ENCODE measurements at regions not wholly inside any gene's neighbourhood (a gene's known extent, or its start where the extent isn't known, plus 50 kb on each side); places are given as distances from the start of the nearest gene placed in this dataset.

DNA sequence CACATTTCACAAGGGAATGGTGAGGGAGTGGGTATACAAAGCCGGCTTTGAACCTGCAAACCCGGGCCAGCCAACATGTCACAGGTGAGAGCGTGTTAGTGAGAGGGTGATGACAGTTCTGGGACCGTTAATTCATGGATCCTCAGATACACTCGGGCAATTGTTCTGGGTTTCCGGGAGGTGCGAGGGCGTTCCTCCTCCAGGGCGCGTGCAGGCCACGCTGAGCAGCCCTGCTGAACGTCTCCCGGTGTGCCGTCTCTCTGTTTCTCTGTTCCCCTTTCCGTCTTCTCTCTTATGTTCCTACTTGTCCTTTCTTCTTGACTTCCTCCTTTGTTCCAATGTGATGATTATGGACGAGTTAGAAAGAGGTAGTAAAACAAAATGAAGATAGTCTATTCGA is 130.0 kb upstream of the GMDS start:
- 95 to 96% methylated on average over 16 to 17 of the region's 17 CpGs for WGBS, 2 experiments

DNA sequence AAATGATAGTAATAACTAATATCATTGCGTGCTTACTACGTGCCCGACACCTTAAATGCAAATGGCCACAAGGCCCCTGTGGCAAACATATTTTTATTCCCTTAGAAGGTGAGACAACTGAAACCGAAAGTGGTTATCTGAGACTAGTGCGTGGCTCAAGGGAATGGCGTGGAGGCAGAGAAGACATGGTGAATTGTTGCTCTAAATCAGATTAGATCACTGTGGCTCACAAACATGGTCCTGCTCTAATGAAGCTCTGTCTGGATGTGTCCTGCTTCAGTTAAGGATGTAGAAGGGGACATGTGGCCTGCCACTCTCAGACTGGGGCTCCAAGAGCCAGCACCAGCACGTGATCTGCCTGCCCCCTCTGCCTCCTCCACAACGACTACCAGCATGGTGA is 124.2 kb upstream of the GMDS start:
- Histone ChIP-seq H3K4me3 (ENCODE audit: insufficient read depth, low read depth, low read length) (no peak overlapping the region), H3K27ac (ENCODE audit: insufficient read depth, low read depth, low read length, poor library complexity, severe bottlenecking) (no peak overlapping the region), H3K4me1 (ENCODE audit: control insufficient read depth, insufficient read depth, low read length) (no peaks in the 10 kb centered on the region), H3K9me3 (ENCODE audit: control insufficient read depth, low read length) (no peaks in the 10 kb centered on the region), H3K36me3 (ENCODE audit: control insufficient read depth, insufficient read depth, low read length) (no peaks in the 10 kb centered on the region), H3K27me3 (ENCODE audit: control insufficient read depth, insufficient read depth, low read length, poor library complexity, severe bottlenecking) (no peaks in the 10 kb centered on the region)
- WGBS, 2 experiments = 94 to 95% methylated on average over 8 of the region's 8 CpGs

More for the DNA sequence above, 130.0 kb upstream of the GMDS start:
- H3K4me1 ChIP-seq (ENCODE audit: control insufficient read depth, insufficient read depth, low read length) = no peaks in the 10 kb centered on the region
- H3K9me3 ChIP-seq (ENCODE audit: control insufficient read depth, low read length) = no peaks in the 10 kb centered on the region
- no peak overlapping the region for H3K4me3 ChIP-seq (ENCODE audit: insufficient read depth, low read depth, low read length)
- no peaks in the 10 kb centered on the region for H3K36me3 ChIP-seq (ENCODE audit: control insufficient read depth, insufficient read depth, low read length)
- no peak overlapping the region for H3K27ac ChIP-seq (ENCODE audit: insufficient read depth, low read depth, low read length, poor library complexity, severe bottlenecking)
- H3K27me3 ChIP-seq (ENCODE audit: control insufficient read depth, insufficient read depth, low read length, poor library complexity, severe bottlenecking) = no peaks in the 10 kb centered on the region

DNA sequence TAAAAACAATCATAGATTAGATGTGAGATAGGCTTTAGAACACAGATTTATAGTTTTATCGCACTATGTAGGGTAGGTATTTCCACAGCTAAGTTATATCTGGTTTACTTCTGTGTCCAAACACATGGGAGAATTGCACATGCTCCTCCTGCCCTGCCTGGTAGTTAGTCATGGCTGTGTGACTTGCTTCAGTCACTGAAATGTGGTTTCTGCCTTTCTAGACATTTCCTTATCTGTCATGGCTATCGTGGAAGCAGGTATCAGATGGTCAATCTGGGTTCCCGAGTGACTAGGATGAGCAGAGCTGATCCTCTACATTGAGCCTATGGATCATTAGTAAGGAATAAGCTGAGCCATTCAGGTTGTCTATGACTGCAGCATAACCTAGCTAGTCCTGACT is 117.8 kb upstream of the GMDS start:
- Histone ChIP-seq H3K4me1 (ENCODE audit: control insufficient read depth, insufficient read depth, low read length) (no peaks in the 10 kb centered on the region), H3K27me3 (ENCODE audit: control insufficient read depth, insufficient read depth, low read length, poor library complexity, severe bottlenecking) (no peaks in the 10 kb centered on the region), H3K27ac (ENCODE audit: insufficient read depth, low read depth, low read length, poor library complexity, severe bottlenecking) (no peak overlapping the region), H3K4me3 (ENCODE audit: insufficient read depth, low read depth, low read length) (no peak overlapping the region), H3K36me3 (ENCODE audit: control insufficient read depth, insufficient read depth, low read length) (no peaks in the 10 kb centered on the region), H3K9me3 (ENCODE audit: control insufficient read depth, low read length) (no peaks in the 10 kb centered on the region)
- WGBS, 2 experiments = 52 to 73% methylated on average over 2 to 3 of the region's 3 CpGs

DNA sequence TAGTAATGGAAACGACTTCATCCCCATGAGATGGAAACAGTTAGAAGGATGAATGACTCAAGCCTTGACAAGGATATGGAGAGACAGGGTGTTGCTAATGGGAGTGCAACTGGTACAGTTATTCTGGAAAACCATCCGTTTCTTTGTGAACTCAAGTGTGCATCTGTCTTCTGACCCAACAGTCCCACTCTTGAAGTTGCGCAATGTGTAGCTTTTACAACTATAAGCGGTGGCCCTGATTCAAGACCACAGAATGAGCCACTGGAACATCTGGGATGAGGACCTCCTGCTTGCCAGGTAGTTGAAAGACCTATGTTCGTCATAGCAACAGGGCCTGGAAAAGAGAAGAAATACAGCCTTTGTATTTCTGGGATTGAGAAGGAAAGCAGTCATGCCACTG is 115.8 kb upstream of the GMDS start:
- Histone ChIP-seq H3K4me3 (ENCODE audit: insufficient read depth, low read depth, low read length) (no peak overlapping the region), H3K9me3 (ENCODE audit: control insufficient read depth, low read length) (no peaks in the 10 kb centered on the region), H3K36me3 (ENCODE audit: control insufficient read depth, insufficient read depth, low read length) (no peaks in the 10 kb centered on the region), H3K27me3 (ENCODE audit: control insufficient read depth, insufficient read depth, low read length, poor library complexity, severe bottlenecking) (no peaks in the 10 kb centered on the region), H3K27ac (ENCODE audit: insufficient read depth, low read depth, low read length, poor library complexity, severe bottlenecking) (no peak overlapping the region), H3K4me1 (ENCODE audit: control insufficient read depth, insufficient read depth, low read length) (no peaks in the 10 kb centered on the region)
- 95 to 96% methylated on average over 5 of the region's 5 CpGs for WGBS, 2 experiments

DNA sequence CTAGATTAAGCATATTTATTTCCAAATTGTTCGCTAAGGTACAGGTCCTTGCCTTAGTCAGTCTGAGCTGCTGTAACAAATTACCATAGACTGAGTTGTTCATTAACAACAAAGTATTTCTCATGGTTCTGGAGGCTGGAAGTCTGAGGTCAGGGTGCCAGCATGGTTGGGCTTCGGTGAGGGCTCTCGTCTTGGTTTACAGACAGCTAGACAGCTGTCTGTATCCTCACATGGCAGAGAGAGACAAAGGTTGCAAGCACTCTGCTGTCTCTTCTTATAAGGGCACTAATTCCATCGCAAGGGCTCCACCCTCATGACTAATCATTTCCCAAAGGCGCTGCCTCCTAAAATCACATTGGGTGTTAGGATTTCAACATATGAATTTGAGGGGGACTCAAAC is 115.3 kb upstream of the GMDS start:
- no peaks in the 10 kb centered on the region for H3K27me3 ChIP-seq (ENCODE audit: control insufficient read depth, insufficient read depth, low read length, poor library complexity, severe bottlenecking)
- WGBS, 2 experiments = 95 to 98% methylated on average over 5 of the region's 5 CpGs
- no peak overlapping the region for H3K4me3 ChIP-seq (ENCODE audit: insufficient read depth, low read depth, low read length)
- no peak overlapping the region for H3K27ac ChIP-seq (ENCODE audit: insufficient read depth, low read depth, low read length, poor library complexity, severe bottlenecking)
- H3K36me3 ChIP-seq (ENCODE audit: control insufficient read depth, insufficient read depth, low read length) = no peaks in the 10 kb centered on the region
- no peaks in the 10 kb centered on the region for H3K9me3 ChIP-seq (ENCODE audit: control insufficient read depth, low read length)
- H3K4me1 ChIP-seq (ENCODE audit: control insufficient read depth, insufficient read depth, low read length) = no peaks in the 10 kb centered on the region

DNA sequence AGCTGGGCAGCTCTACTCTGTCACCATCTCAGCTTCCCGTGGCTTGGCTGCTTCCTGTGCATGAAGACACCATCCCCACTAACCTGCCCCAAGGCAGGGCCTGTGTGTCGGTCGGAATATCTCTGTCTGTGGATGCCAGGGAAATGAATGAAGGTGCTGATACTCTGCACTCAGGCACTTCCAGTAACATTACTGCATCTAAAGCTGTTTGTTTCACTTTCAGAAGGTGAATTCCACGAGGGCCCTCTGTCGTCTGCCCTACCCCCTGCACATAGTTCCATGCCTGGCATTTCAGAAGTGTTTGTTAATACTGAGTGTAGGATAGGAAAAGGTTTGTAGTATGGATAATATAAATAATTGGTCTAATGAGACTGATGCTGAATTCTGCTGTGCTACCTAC is 114.7 kb upstream of the GMDS start:
- WGBS, 2 experiments = 81 to 84% methylated on average over 5 of the region's 5 CpGs
- H3K36me3 ChIP-seq (ENCODE audit: control insufficient read depth, insufficient read depth, low read length) = no peaks in the 10 kb centered on the region
- no peak overlapping the region for H3K27ac ChIP-seq (ENCODE audit: insufficient read depth, low read depth, low read length, poor library complexity, severe bottlenecking)
- no peaks in the 10 kb centered on the region for H3K4me1 ChIP-seq (ENCODE audit: control insufficient read depth, insufficient read depth, low read length)
- no peaks in the 10 kb centered on the region for H3K9me3 ChIP-seq (ENCODE audit: control insufficient read depth, low read length)
- no peak overlapping the region for H3K4me3 ChIP-seq (ENCODE audit: insufficient read depth, low read depth, low read length)
- H3K27me3 ChIP-seq (ENCODE audit: control insufficient read depth, insufficient read depth, low read length, poor library complexity, severe bottlenecking) = no peaks in the 10 kb centered on the region

DNA sequence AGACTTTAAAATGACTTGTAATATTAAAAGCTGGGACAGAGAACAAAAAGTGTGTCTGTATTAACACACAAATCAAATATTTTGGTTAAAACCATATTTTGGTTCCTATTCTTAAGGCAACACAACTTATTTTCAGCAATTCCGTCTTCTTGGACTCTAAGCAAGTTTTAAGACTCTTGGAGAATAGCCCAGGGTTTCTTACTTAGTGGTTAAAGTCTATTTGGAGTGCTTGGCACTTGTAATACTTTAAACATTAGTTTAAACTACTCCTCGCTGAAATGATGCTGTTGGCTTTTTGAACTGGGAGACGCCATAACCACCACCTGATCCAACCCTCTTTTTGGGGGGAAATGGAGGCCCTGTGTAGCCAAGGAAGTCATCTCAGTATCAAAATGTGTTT is 109.7 kb upstream of the GMDS start:
- Histone ChIP-seq H3K9me3 (ENCODE audit: control insufficient read depth, low read length) (no peaks in the 10 kb centered on the region), H3K27ac (ENCODE audit: insufficient read depth, low read depth, low read length, poor library complexity, severe bottlenecking) (no peak overlapping the region), H3K4me1 (ENCODE audit: control insufficient read depth, insufficient read depth, low read length) (no peaks in the 10 kb centered on the region), H3K4me3 (ENCODE audit: insufficient read depth, low read depth, low read length) (no peak overlapping the region), H3K27me3 (ENCODE audit: control insufficient read depth, insufficient read depth, low read length, poor library complexity, severe bottlenecking) (no peaks in the 10 kb centered on the region), H3K36me3 (ENCODE audit: control insufficient read depth, insufficient read depth, low read length) (no peaks in the 10 kb centered on the region)
- WGBS, 2 experiments = 97 to 98% methylated on average over 3 of the region's 3 CpGs

DNA sequence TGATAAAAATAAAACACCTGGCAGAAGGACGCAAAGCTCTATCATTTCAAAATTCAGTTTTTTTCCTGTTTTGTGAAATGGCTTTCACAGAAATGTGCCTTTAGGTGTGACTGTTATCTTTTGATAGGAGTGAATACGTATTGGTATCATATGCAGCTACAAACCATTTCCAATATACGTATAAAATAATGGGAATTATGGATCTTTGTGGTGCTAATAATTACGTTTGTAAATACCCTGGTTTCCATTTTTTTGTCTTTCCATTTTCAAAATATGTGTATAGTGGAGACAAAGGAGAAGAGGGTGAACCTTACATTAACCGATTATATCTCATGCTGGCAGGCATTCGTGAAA is 108.7 kb upstream of the GMDS start:
- WGBS, 2 experiments = 69 to 71% methylated on average over 4 to 6 of the region's 6 CpGs
- H3K4me3 ChIP-seq (ENCODE audit: insufficient read depth, low read depth, low read length) = no peak overlapping the region
- no peaks in the 10 kb centered on the region for H3K9me3 ChIP-seq (ENCODE audit: control insufficient read depth, low read length)
- no peak overlapping the region for H3K27ac ChIP-seq (ENCODE audit: insufficient read depth, low read depth, low read length, poor library complexity, severe bottlenecking)
- no peaks in the 10 kb centered on the region for H3K36me3 ChIP-seq (ENCODE audit: control insufficient read depth, insufficient read depth, low read length)
- no peaks in the 10 kb centered on the region for H3K27me3 ChIP-seq (ENCODE audit: control insufficient read depth, insufficient read depth, low read length, poor library complexity, severe bottlenecking)
- H3K4me1 ChIP-seq (ENCODE audit: control insufficient read depth, insufficient read depth, low read length) = no peaks in the 10 kb centered on the region

DNA sequence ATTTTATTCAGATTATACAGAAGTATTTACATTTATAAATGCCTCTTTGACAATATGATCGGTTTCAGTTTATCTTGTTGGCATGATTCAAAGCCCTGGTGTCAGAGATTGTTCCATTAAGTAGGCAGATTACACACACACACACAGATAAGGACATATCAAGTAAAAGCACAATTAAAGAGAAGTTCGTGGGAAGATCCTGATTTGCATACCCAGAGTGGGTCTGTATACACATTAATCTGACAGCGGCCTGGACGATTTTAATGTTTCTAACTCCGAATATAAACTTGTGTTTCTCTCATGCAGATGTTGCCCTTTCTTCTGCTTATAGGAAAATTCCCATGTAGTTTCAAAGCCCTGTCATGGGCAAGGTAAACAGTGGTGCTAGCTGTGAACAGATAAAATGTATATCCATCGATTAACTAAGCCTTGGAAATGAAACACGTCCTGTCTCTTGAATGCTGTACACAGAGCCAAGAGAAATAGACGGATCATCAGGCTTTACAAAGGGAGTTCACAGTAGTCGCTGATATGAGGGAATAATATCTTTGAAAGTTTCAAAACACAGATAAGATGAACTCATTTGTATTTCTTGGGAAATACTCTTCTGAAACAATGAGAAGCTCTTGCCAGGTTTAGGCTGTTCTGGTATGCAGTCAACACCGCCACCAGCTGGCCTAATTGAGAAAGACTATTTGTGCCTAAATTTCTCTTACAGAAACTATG is 108.2 kb upstream of the GMDS start:
- Histone ChIP-seq H3K9me3 (ENCODE audit: control insufficient read depth, low read length) (no peaks in the 10 kb centered on the region), H3K36me3 (ENCODE audit: control insufficient read depth, insufficient read depth, low read length) (no peaks in the 10 kb centered on the region), H3K27ac (ENCODE audit: insufficient read depth, low read depth, low read length, poor library complexity, severe bottlenecking) (no peak overlapping the region), H3K4me1 (ENCODE audit: control insufficient read depth, insufficient read depth, low read length) (no peaks in the 10 kb centered on the region), H3K4me3 (ENCODE audit: insufficient read depth, low read depth, low read length) (no peak overlapping the region), H3K27me3 (ENCODE audit: control insufficient read depth, insufficient read depth, low read length, poor library complexity, severe bottlenecking) (no peaks in the 10 kb centered on the region)
- 74 to 75% methylated on average over 10 of the region's 10 CpGs for WGBS, 2 experiments

DNA sequence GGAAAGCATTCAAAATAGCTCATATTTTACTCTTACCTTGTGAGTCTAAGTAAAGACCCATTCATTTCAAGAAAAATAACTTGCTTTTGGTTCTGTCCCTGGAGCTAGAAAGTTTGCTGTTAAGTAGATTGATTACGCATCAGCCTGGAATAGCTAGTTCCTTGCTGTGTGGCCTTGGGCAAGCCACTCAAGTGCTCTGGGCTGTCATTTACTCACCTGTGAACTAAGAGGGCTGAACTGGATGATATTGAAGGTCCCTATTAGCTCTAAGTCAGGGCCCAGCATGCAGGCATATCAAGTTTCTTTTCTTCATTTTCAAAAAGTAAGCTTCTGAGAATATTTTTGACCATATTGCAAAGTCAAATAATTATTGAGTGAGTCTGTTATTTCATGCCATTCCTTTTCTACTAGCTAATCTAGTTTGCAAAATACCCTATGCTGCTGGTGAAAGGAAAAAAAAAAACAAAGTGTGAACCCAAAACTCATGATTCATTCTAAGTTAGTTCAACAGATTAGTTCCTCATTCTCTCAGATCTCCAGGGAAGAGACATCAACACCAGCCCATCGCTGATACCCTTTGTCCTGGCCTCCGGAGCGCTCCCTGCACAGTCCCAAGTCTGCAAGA is 106.5 kb upstream of the GMDS start:
- 82 to 92% methylated on average over 4 of the region's 4 CpGs for WGBS, 2 experiments
- no peaks in the 10 kb centered on the region for H3K36me3 ChIP-seq (ENCODE audit: control insufficient read depth, insufficient read depth, low read length)

More for the DNA sequence above, 106.5 kb upstream of the GMDS start:
- no peaks in the 10 kb centered on the region for H3K4me1 ChIP-seq (ENCODE audit: control insufficient read depth, insufficient read depth, low read length)
- H3K4me3 ChIP-seq (ENCODE audit: insufficient read depth, low read depth, low read length) = no peak overlapping the region
- no peaks in the 10 kb centered on the region for H3K27me3 ChIP-seq (ENCODE audit: control insufficient read depth, insufficient read depth, low read length, poor library complexity, severe bottlenecking)
- no peak overlapping the region for H3K27ac ChIP-seq (ENCODE audit: insufficient read depth, low read depth, low read length, poor library complexity, severe bottlenecking)
- no peaks in the 10 kb centered on the region for H3K9me3 ChIP-seq (ENCODE audit: control insufficient read depth, low read length)
